Activated CD4-positive, alpha-beta T cell treated with anti-CD3 and anti-CD28 coated beads, Interleukin-2, Interleukin-6, amounts not matched to agents 100 ng/mL and 50 ng/mL, durations not matched to agents 16 hours and 8 hours (primary cell): ENCODE measurements at regions not wholly inside any gene's neighbourhood (a gene's known extent, or its start where the extent isn't known, plus 50 kb on each side); places are given as distances from the start of the nearest gene placed in this dataset.
"Not testable (repeated sequence)": the region's sequence is repeated elsewhere in the genome, so short reads cannot be mapped to it uniquely, and the experiment has no call there.

Experiments
- DNase-seq: peaks from one replicate; pipeline ENCODE4 v3.0.0-alpha.2; 2020

DNA sequence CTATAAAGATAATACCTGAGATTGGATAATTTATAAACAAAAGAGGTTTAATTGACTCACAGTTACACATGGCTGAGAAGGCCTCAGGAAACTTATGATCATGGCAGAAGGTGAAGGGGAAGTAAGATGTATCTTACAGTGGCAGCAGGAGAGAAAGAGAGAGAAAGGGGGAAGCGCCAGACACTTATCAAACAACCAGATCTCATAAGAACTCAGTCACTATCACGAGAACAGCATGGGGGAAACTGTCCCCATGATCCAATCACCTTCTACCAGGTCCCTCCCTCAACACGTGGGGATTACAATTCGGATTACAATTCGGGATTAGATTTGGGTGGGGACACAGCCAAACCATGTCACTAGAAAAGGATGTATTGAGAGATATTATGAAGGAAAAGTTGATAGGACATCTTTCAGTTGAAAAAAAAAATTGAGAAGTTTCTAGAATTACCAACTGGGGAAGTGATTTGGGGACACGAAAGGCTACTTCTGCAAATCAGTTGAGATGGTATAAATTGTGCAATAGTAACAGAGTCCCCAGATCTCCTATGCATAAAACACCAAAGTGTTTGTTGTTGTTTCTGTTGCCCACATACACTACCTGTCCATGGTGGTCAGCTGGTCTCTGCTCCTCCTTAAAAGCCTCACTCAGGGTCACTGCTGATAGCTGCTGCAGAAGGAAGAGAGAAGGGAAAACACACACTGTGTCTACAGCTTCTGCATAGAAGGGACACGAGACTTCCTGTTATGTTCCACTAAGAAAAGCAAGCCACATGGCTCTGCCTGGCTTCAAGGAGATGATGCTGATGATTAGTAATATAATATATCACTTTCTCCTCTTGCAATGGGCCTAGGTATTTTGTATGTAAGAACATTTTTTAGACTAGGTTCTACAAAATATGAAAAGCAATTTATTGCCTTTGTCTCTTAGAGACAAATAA is 465.5 kb downstream of the PDZRN4 start:
- DNase-seq = no peak

DNA sequence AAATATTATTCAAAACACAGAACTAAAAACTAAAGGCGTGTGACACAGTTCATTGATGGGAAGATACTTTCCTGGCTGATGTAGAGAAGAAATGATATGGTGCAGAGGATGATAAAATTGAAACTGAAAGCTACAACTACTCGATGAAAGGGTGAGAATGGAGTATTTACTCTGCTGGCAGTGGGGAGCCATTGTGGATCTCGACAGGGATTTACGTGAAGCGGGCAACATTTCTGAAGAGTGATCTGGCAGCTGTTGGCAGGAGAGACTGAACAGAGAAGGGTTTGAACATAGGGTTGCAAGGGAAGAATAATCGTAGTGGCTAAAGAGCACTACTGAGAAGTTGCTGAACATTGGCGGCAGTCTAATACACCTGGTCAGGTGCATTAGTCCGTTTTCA is 464.9 kb downstream of the PDZRN4 start:
- DNase-seq = no peak

DNA sequence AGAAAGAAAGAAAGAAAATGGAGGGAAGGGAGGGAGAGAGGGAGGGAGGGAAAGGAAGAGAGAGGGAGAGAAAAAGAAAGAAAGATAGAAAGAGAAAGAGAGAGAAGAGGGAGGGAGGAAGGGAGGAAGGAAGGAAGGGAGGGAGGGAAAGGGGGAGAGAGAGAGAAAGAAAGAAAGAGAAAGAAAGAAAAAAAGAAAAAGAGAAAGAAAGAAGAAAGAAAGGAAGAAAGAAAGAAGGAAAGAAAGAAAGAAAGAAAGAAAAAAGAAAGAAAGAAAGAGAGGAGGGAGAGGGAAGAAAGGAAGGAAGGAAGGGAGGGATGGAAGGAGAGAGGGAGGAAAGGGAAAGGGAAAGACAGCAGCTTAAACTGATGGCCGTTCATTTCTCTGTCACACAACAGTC is 457.5 kb downstream of the PDZRN4 start:
- no peak for DNase-seq

DNA sequence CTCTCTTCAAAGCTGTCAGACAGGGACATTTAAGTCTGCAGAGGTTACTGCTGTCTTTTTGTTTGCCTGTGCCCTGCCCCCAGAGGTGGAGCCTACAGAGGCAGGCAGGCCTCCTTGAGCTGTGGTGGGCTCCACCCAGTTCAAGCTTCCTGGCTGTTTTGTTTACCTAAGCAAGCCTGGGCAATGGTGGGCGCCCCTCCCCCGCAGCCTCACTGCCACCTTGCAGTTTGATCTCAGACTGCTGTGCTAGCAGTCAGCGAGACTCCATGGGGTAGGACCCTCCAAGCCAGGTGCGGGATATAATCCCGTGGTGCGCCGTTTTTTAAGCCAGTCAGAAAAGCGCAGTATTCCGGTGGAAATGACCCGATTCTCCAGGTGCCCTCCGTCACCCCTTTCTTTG is 454.7 kb downstream of the PDZRN4 start:
- not testable (repeated sequence) for DNase-seq

DNA sequence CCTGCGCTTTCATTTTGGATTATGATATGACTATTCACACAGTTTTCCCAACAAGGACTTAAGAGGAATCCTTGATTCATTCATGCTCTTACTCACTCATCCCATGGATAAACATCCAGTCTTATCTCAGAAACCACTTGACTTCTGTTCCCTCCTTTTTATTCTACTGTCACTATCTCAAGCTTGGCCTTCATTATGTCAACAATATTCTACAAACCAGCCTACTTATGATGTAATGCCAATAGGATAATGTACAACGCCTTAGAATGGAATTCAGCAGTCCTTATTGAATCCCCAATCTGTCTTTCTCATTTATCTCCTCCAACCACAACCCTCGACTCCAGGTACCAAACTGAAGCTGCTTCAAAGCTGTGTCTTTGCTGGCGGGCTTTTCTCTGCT is 448.5 kb downstream of the PDZRN4 start:
- DNase-seq = no peak

DNA sequence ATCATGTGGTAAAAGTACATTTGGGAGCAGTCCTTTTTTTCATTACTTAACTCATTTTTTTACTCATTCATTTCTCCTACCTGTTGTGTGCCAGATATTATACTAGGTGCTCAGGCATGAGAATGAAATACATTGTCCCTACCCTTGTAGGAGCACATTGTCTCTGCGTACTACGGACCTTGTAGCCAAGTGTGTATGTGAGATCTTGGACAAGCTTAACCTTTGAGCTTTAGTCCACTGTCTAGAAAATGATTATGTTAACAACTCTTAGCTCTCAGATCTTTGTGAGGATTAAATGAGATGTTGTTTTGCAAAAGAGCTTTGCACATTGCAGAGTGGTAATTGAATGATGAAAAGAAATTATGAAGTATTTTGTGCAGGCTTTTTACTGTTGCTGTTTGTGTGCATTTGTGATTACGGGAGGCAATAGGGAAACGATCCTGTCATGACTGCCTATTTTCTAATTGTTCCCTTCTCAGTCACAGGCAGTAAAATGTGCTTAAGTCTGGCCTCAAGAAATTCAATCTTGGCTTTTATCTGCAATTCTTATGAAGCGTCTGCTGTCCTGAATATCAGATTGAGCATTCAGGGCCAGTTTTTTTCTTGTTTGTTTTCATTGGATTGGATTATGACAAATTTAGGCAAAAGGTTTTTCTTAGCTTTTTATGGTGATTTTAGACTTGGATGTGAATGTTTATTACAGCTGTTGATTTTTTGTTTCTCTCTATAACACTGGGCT is 447.7 kb downstream of the PDZRN4 start:
- DNase-seq = no peak

DNA sequence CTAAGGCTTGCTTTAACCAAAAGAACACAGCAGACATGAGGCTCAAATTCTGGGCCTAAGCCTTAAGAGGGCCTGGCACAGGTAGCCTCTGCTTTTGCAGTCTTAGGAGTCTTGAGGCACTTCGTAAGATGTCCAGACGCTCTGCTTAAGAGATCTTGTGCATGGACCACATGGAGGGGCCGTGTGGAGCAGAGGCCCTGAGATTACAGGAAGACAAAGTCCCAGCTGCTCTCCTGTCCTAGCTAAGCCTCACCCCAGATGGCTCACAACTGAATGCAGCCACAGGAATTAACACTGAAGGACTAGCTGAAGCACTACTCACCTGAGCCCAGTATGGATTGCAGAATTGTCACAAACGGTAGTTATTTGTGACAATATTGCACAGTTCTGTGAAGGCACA is 446.0 kb downstream of the PDZRN4 start:
- no peak for DNase-seq

DNA sequence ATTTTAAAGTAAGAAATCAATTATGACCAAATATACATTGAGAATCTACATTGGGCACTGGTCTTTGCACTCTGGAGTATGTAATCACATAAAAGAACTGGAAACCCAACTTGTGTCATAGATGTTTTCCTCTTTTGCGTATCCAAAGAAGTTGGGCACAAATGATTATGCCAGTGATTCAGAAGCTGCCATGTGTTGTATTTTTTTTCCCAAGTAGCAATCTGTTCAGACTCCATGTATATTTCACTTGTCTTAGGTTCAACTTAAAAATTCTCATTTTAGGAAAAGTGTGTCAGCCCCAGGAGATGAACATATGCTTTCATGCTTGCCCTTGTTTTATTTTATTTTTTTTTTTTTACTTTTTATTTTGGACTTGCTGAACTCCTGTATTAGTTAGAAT is 441.5 kb downstream of the PDZRN4 start:
- no peak for DNase-seq

DNA sequence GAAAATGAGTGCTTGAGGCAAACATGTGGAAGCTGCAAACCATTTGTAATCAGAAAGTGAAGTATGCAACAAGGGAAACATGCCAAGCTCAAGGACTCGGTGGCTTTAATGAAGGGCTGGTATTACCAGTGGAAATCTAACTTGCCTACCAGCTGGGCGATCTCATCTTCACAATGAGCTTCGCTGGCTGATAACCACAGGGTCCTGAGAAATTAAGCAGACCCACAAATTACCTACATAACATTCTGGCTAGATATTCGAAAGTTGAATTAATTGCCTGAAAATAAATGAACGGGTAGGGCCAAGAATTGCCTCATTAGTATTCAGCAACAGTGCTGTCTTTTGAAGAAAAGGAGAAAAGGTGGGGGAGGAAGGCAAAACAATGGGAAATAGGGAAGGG is 439.4 kb downstream of the PDZRN4 start:
- no peak for DNase-seq

DNA sequence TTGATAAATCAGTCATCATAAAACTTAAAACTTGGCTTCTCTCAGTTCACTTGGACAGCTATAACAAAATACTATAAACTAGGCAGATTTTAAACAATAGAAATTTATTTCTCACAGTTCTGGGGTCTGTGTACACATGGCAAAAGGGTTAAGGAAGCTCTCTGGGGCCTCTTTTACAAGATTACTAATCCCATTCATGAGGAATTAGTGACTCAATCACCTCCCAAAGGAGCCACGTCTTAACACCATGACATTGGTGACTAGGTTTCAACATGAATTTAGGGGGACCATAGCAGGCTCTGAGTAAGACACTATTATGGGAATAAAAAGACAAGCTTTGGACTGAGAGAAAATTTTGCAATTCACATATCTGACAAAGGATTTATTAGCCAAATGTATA is 436.5 kb downstream of the PDZRN4 start:
- no peak for DNase-seq
